ENCODE measurements at regions not wholly inside any gene's neighbourhood (a gene's known extent, or its start where the extent isn't known, plus 50 kb on each side); places are given as distances from the start of the nearest gene placed in this dataset.

- Histone ChIP-seq H3K4me2 (no peak overlapping the region), H3K4me1 (ENCODE audit: insufficient read depth) (peaks cover 6% of the 10 kb centered on the region), H3K27me3 (peaks cover 1% of the 10 kb centered on the region), H3K36me3 (replicated peaks; ENCODE audit: insufficient read depth, low read depth) (no peaks in the 10 kb centered on the region), H3K79me2 (no peaks in the 10 kb centered on the region), H3K9me3 (ENCODE audit: low read depth) (no peaks in the 10 kb centered on the region), H3K27ac (no peak overlapping the region), H2AFZ (no peak overlapping the region), H3K4me3 (no peak overlapping the region), H4K20me1 (ENCODE audit: insufficient read depth, poor library complexity, severe bottlenecking) (no peaks in the 10 kb centered on the region), H3K9me2 (replicated peaks; ENCODE audit: insufficient read depth) (no peaks in the 10 kb centered on the region)
- 92% methylated on average over 4 of the region's 4 CpGs for WGBS (ENCODE audit: low lambda C conversion rate, missing lambda C conversion rate)
- TF ChIP-seq EZH2phosphoT487 (IDR thresholded peaks at IDR 0.05; ENCODE audit: low read depth, severe bottlenecking, unreplicated experiment), result no peak
- no peak for TF ChIP-seq CTCF (IDR thresholded peaks at IDR 0.05; ENCODE audit: poor library complexity)
- no peak for TF ChIP-seq EZH2 (IDR thresholded peaks at IDR 0.05; ENCODE audit: borderline replicate concordance)
- no peak for DNase-seq (ENCODE audit: low spot score)
Observed at GRCh38 chr2:66058675-66059074, 376.2 kb upstream of the MEIS1 start.

- H3K9me3 ChIP-seq (ENCODE audit: low read depth), result no peaks in the 10 kb centered on the region
- peaks cover 6% of the 10 kb centered on the region for H3K4me1 ChIP-seq (ENCODE audit: insufficient read depth)
- H3K4me3 ChIP-seq, result no peak overlapping the region
- H3K79me2 ChIP-seq, result no peaks in the 10 kb centered on the region
- H3K27ac ChIP-seq, result no peak overlapping the region
- 73% methylated on average over 1 of the region's 1 CpG for WGBS (ENCODE audit: low lambda C conversion rate, missing lambda C conversion rate)
- TF ChIP-seq CTCF (IDR thresholded peaks at IDR 0.05; ENCODE audit: poor library complexity) (no peak), EZH2 (IDR thresholded peaks at IDR 0.05; ENCODE audit: borderline replicate concordance) (no peak), EZH2phosphoT487 (IDR thresholded peaks at IDR 0.05; ENCODE audit: low read depth, severe bottlenecking, unreplicated experiment) (no peak)
- H3K27me3 ChIP-seq, result no peaks in the 10 kb centered on the region
- DNase-seq (ENCODE audit: low spot score), result no peak
- H3K9me2 ChIP-seq (replicated peaks; ENCODE audit: insufficient read depth), result no peaks in the 10 kb centered on the region
- no peak overlapping the region for H2AFZ ChIP-seq
- H3K36me3 ChIP-seq (replicated peaks; ENCODE audit: insufficient read depth, low read depth), result no peaks in the 10 kb centered on the region
- H3K4me2 ChIP-seq, result no peak overlapping the region
- no peaks in the 10 kb centered on the region for H4K20me1 ChIP-seq (ENCODE audit: insufficient read depth, poor library complexity, severe bottlenecking)
Observed at GRCh38 chr2:66057844-66058243, 377.1 kb upstream of the MEIS1 start.

- H3K9me3 ChIP-seq (ENCODE audit: low read depth), result no peaks in the 10 kb centered on the region
- H3K9me2 ChIP-seq (replicated peaks; ENCODE audit: insufficient read depth), result no peaks in the 10 kb centered on the region
- no peaks in the 10 kb centered on the region for H4K20me1 ChIP-seq (ENCODE audit: insufficient read depth, poor library complexity, severe bottlenecking)
- 75% methylated on average over 5 of the region's 5 CpGs for WGBS (ENCODE audit: low lambda C conversion rate, missing lambda C conversion rate)
- no peak overlapping the region for H3K27ac ChIP-seq
- no peak overlapping the region for H2AFZ ChIP-seq
- no peaks in the 10 kb centered on the region for H3K4me1 ChIP-seq (ENCODE audit: insufficient read depth)
- no peaks in the 10 kb centered on the region for H3K79me2 ChIP-seq
- TF ChIP-seq EZH2phosphoT487 (IDR thresholded peaks at IDR 0.05; ENCODE audit: low read depth, severe bottlenecking, unreplicated experiment) (no peak), EZH2 (IDR thresholded peaks at IDR 0.05; ENCODE audit: borderline replicate concordance) (no peak), CTCF (IDR thresholded peaks at IDR 0.05; ENCODE audit: poor library complexity) (no peak)
- no peak overlapping the region for H3K4me2 ChIP-seq
- no peak for DNase-seq (ENCODE audit: low spot score)
- H3K4me3 ChIP-seq, result no peak overlapping the region
- H3K27me3 ChIP-seq, result no peaks in the 10 kb centered on the region
- H3K36me3 ChIP-seq (replicated peaks; ENCODE audit: insufficient read depth, low read depth), result no peaks in the 10 kb centered on the region
Observed at GRCh38 chr2:66050392-66050791, 384.5 kb upstream of the MEIS1 start.

- H3K9me3 ChIP-seq (ENCODE audit: low read depth), result no peaks in the 10 kb centered on the region
- no peak overlapping the region for H3K4me3 ChIP-seq
- no peaks in the 10 kb centered on the region for H3K9me2 ChIP-seq (replicated peaks; ENCODE audit: insufficient read depth)
- H3K4me1 ChIP-seq (ENCODE audit: insufficient read depth), result no peaks in the 10 kb centered on the region
- H3K36me3 ChIP-seq (replicated peaks; ENCODE audit: insufficient read depth, low read depth), result no peaks in the 10 kb centered on the region
- peak overlapping the region; percentile 24 for H3K27ac ChIP-seq
- no peaks in the 10 kb centered on the region for H3K79me2 ChIP-seq
- H3K27me3 ChIP-seq, result no peaks in the 10 kb centered on the region
- TF ChIP-seq EZH2phosphoT487 (IDR thresholded peaks at IDR 0.05; ENCODE audit: low read depth, severe bottlenecking, unreplicated experiment) (no peak), CTCF (IDR thresholded peaks at IDR 0.05; ENCODE audit: poor library complexity) (no peak), EZH2 (IDR thresholded peaks at IDR 0.05; ENCODE audit: borderline replicate concordance) (no peak)
- DNase-seq (ENCODE audit: low spot score), result no peak
- H2AFZ ChIP-seq, result no peak overlapping the region
- H3K4me2 ChIP-seq, result no peak overlapping the region
- no peaks in the 10 kb centered on the region for H4K20me1 ChIP-seq (ENCODE audit: insufficient read depth, poor library complexity, severe bottlenecking)
- WGBS (ENCODE audit: low lambda C conversion rate, missing lambda C conversion rate), result 74% methylated on average over 3 of the region's 3 CpGs
Observed at GRCh38 chr2:66048667-66049066, 386.3 kb upstream of the MEIS1 start.
